ENCODE measurements at regions not wholly inside any gene's neighbourhood (a gene's known extent, or its start where the extent isn't known, plus 50 kb on each side); places are given as distances from the start of the nearest gene placed in this dataset.
A peak's percentile ranks its signal among the peaks of the same experiment; 100 is the strongest.

GRCh38 chr9:86778761-86779160, 168.5 kb downstream of the GAS1 start:
- H3K14ac ChIP-seq (replicated peaks; ENCODE audit: low read depth, low read length) = no peak overlapping the region
- no peak overlapping the region for H3K9ac ChIP-seq (ENCODE audit: low read depth, low read length)
- no peak for DNase-seq
- H4K91ac ChIP-seq (ENCODE audit: insufficient read depth, low read depth, low read length) = no peak overlapping the region
- no peak overlapping the region for H2BK5ac ChIP-seq (ENCODE audit: low read depth, low read length, poor library complexity, severe bottlenecking)
- TF ChIP-seq MXI1 (IDR thresholded peaks at IDR 0.05; ENCODE audit: borderline replicate concordance, low read depth, low read length) (no peak), SMC3 (IDR thresholded peaks at IDR 0.05; ENCODE audit: low read depth, low read length) (no peak), FOS (IDR thresholded peaks at IDR 0.05; ENCODE audit: low read depth, low read length) (no peak), RCOR1 (IDR thresholded peaks at IDR 0.05; ENCODE audit: insufficient replicate concordance, low read length) (no peak), MAZ (IDR thresholded peaks at IDR 0.05; ENCODE audit: borderline replicate concordance, low read depth, low read length) (no peak), BHLHE40 (IDR thresholded peaks at IDR 0.05; ENCODE audit: low read depth, low read length) (no peak), NFE2L2 (IDR thresholded peaks at IDR 0.05; ENCODE audit: low read depth, low read length) (no peak)
- TF ChIP-seq, protein P1, sequence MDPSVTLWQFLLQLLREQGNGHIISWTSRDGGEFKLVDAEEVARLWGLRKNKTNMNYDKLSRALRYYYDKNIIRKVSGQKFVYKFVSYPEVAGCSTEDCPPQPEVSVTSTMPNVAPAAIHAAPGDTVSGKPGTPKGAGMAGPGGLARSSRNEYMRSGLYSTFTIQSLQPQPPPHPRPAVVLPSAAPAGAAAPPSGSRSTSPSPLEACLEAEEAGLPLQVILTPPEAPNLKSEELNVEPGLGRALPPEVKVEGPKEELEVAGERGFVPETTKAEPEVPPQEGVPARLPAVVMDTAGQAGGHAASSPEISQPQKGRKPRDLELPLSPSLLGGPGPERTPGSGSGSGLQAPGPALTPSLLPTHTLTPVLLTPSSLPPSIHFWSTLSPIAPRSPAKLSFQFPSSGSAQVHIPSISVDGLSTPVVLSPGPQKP (IDR thresholded peaks at IDR 0.05; ENCODE audit: borderline replicate concordance, low read depth, low read length) = no peak
- peak overlapping the region; percentile 78 for H3K18ac ChIP-seq (ENCODE audit: low read depth, low read length)
- ATAC-seq (ENCODE audit: low read depth) = no peak
- H4K20me1 ChIP-seq (ENCODE audit: insufficient read depth, low read length) = no peaks in the 10 kb centered on the region
- dilution Hi-C loops (cut with HindIII; ENCODE audit: low sequenced_read_pairs, unreplicated experiment) = no loop called here
- no peak overlapping the region for H4K5ac ChIP-seq (ENCODE audit: low read depth, low read length)
- H3K36me3 ChIP-seq (ENCODE audit: control insufficient read depth, insufficient read depth, low read length) = no peaks in the 10 kb centered on the region
- no peaks in the 10 kb centered on the region for H3K9me3 ChIP-seq (ENCODE audit: control insufficient read depth, insufficient read depth, low read length)
- 0 out of 2 replicates have a peak overlapping the region, but pooled peaks have one; percentile 24 for H2BK20ac ChIP-seq (ENCODE audit: low read depth, low read length)
- H3K79me1 ChIP-seq (ENCODE audit: low read depth in 1 of 2, low read length in 2 of 2) = no peaks in the 10 kb centered on the region
- H3K9me1 ChIP-seq (ENCODE audit: insufficient read depth, low read length) = no peaks in the 10 kb centered on the region
- BruUV-seq (replicated peaks) = no TSS peak
- H2AK5ac ChIP-seq (ENCODE audit: low read depth, low read length) = no peak overlapping the region
- no peak overlapping the region for H3K4ac ChIP-seq (ENCODE audit: low read depth, low read length)
- no peak overlapping the region for H2BK120ac ChIP-seq (ENCODE audit: low read depth, low read length)
- H3K4me2 ChIP-seq (ENCODE audit: low read depth, low read length) = no peak overlapping the region
- H3K27ac ChIP-seq (ENCODE audit: insufficient read depth, low read length) = no peak overlapping the region
- 92% methylated on average over 2 of the region's 3 CpGs; no CpG with 5 or more reads in 1 of the 2 experiments for WGBS, 2 experiments (ENCODE audit: extremely low coverage in 2 of 2, insufficient read length in 1 of 2)
- no peak overlapping the region for H2AFZ ChIP-seq (replicated peaks; ENCODE audit: low read length, poor library complexity)
- no peak overlapping the region for H3K56ac ChIP-seq (ENCODE audit: extremely low read depth, insufficient read depth, low read length)
- no peak overlapping the region; the same call in 2 of the 3 replicates for H2BK15ac ChIP-seq (ENCODE audit: low read depth, low read length)
- in situ Hi-C loops (cut with MboI; ENCODE audit: low sequenced_read_pairs) = no loop called here
- H3K4me3 ChIP-seq (ENCODE audit: insufficient read depth, low read depth, low read length) = no peak overlapping the region
- H2AK9ac ChIP-seq (replicated peaks; ENCODE audit: low read depth, low read length, poor library complexity) = no peak overlapping the region
- no peaks in the 10 kb centered on the region for H3K4me1 ChIP-seq (ENCODE audit: control insufficient read depth, insufficient read depth, low read length)
- H4K8ac ChIP-seq (ENCODE audit: low read depth in 2 of 2, low read length in 2 of 2) = no peak overlapping the region
- no peak overlapping the region for H3K23ac ChIP-seq (ENCODE audit: low read depth, low read length)
- intact Hi-C loops (cut with micrococcal nuclease) = no loop called here
- H3K27me3 ChIP-seq (ENCODE audit: control insufficient read depth, insufficient read depth, low read length) = no peaks in the 10 kb centered on the region; the same call in 1 of the 2 replicates
- CTCF ChIA-PET = no interaction called here
- POLR2A ChIA-PET (ENCODE audit: unreplicated experiment) = no interaction called here
